ENCODE measurements at regions not wholly inside any gene's neighbourhood (a gene's known extent, or its start where the extent isn't known, plus 50 kb on each side); places are given as distances from the start of the nearest gene placed in this dataset.

- H3K9ac ChIP-seq: no peak overlapping the region
- H3K4me3 ChIP-seq: no peak overlapping the region
- no peaks in the 10 kb centered on the region for H3K4me1 ChIP-seq
- no peaks in the 10 kb centered on the region for H4K20me1 ChIP-seq
- no peaks in the 10 kb centered on the region for H3K27me3 ChIP-seq
- TF ChIP-seq Cebpa-rat (IDR thresholded peaks at IDR 0.05): no peak
- no peak overlapping the region for H3K27ac ChIP-seq
- H3K36me3 ChIP-seq: no peaks in the 10 kb centered on the region
- 0 out of 22 replicates have a peak, but pooled peaks cover 0 to under 1% (median 0%) of the 10 kb centered on the region in 11 experiments for H3K9me3 ChIP-seq (replicated peaks in 1 of 11)
- H3K4me2 ChIP-seq: no peak overlapping the region
These were observed 1642.4 kb upstream of the SLC39A10 start for GRCh38 chr2:194014639-194015038.

DNA sequence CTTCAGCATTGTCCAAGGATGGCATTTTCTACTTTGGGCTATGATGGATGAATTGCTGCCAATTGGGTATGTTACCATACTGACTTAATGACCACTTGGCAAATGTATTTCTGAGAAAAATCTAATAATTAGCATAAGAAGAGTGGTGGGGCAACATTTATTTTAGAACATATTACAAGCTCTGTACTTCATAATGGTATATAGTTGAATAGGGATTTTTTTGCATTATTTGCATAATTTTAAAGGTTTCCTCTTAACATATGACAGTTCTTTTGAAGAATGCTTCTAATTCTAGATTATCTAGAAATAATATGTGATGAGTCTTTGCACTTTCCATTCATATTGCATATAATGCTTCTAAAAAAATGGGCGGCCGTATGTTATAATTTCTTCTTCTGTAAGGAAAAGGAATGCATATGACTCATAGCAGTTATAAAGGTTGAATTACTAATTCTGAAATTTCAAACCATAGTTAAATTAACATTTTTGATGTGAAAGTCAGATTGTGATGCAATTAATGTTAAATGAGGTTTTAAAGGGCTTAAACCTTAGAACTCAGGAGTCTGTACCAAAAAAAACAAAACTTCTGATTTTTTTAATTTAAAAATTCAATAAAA lies 1652.3 kb upstream of the SLC39A10 start:
- no peaks in the 10 kb centered on the region for H4K20me1 ChIP-seq
- no peak overlapping the region for H3K4me3 ChIP-seq
- TF ChIP-seq Cebpa-rat (IDR thresholded peaks at IDR 0.05): no peak
- peaks cover 0 to 22% (median 11%) of the 10 kb centered on the region in 11 experiments; a peak in 16 of 22 replicates for H3K9me3 ChIP-seq (replicated peaks in 1 of 11)
- H3K4me1 ChIP-seq: no peaks in the 10 kb centered on the region
- H3K9ac ChIP-seq: no peak overlapping the region
- H3K4me2 ChIP-seq: no peak overlapping the region
- no peak overlapping the region for H3K27ac ChIP-seq
- no peaks in the 10 kb centered on the region for H3K27me3 ChIP-seq
- H3K36me3 ChIP-seq: no peaks in the 10 kb centered on the region

DNA sequence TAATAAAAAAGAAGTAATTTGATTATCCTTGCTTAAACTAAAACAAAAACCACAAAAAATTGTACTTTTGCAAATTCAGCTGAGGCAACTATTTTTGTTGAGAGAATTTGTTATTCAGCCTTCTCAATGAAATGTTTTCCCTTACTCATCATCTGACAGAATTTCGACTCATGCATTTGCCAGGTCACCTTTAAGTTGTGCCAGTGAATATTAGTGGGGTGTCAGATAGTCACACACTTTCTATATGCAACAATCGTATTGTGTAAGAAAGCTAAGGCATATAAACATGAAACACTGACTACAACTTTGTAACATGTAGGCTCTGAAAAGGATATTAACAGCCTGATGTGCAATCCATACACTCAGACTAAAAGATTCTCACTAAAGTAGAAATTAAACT lies 1653.1 kb upstream of the SLC39A10 start:
- peaks cover 0 to 20% (median 9%) of the 10 kb centered on the region in 11 experiments; a peak in 16 of 22 replicates for H3K9me3 ChIP-seq (replicated peaks in 1 of 11)
- no peaks in the 10 kb centered on the region for H3K36me3 ChIP-seq
- H3K4me2 ChIP-seq: no peak overlapping the region
- no peaks in the 10 kb centered on the region for H3K4me1 ChIP-seq
- no peak overlapping the region for H3K9ac ChIP-seq
- H3K4me3 ChIP-seq: no peak overlapping the region
- no peak overlapping the region for H3K27ac ChIP-seq
- no peak for TF ChIP-seq Cebpa-rat (IDR thresholded peaks at IDR 0.05)
- no peaks in the 10 kb centered on the region for H3K27me3 ChIP-seq
- H4K20me1 ChIP-seq: no peaks in the 10 kb centered on the region

- Histone ChIP-seq H3K27ac (no peak overlapping the region), H3K9ac (no peak overlapping the region), H3K36me3 (no peaks in the 10 kb centered on the region), H3K4me3 (no peak overlapping the region), H3K4me1 (no peaks in the 10 kb centered on the region), H3K9me3 (replicated peaks in 1 of 11) (peaks cover 0 to 12% (median 5%) of the 10 kb centered on the region in 11 experiments; a peak in 12 of 22 replicates), H3K4me2 (no peak overlapping the region), H4K20me1 (no peaks in the 10 kb centered on the region), H3K27me3 (no peaks in the 10 kb centered on the region)
- TF ChIP-seq Cebpa-rat (IDR thresholded peaks at IDR 0.05): no peak
These were observed 1654.2 kb upstream of the SLC39A10 start for GRCh38 chr2:194002699-194003368.

DNA sequence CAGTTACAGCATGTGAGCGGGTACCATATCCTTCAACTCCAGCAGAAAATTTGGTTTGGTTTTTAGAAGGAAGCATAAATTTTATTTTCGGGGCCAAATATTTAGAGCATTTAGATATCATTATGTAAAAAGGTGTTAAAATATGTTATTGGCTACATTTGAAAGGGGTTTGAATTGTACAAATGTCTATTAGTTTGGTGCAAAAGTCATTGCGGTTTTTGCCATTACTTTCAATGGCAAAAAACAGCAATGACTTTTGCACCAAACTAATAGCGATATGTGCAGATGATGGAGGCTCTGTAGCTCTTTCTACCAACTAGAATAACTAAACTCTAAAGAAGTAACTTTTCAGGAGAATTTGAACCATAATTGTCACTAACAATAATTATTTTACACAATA lies 1666.2 kb upstream of the SLC39A10 start:
- no peaks in the 10 kb centered on the region for H3K9me3 ChIP-seq (replicated peaks in 1 of 11)
- no peak overlapping the region for H3K4me3 ChIP-seq
- H3K4me1 ChIP-seq: no peaks in the 10 kb centered on the region
- no peaks in the 10 kb centered on the region for H3K36me3 ChIP-seq
- no peak overlapping the region for H3K9ac ChIP-seq
- H4K20me1 ChIP-seq: no peaks in the 10 kb centered on the region
- H3K27ac ChIP-seq: no peak overlapping the region
- H3K4me2 ChIP-seq: no peak overlapping the region
- no peaks in the 10 kb centered on the region for H3K27me3 ChIP-seq
- no peak for TF ChIP-seq Cebpa-rat (IDR thresholded peaks at IDR 0.05)

- H3K4me3 ChIP-seq: no peak overlapping the region
- no peaks in the 10 kb centered on the region for H4K20me1 ChIP-seq
- H3K36me3 ChIP-seq: no peaks in the 10 kb centered on the region
- no peak for TF ChIP-seq Cebpa-rat (IDR thresholded peaks at IDR 0.05)
- H3K27me3 ChIP-seq: no peaks in the 10 kb centered on the region
- H3K4me2 ChIP-seq: no peak overlapping the region
- H3K27ac ChIP-seq: no peak overlapping the region
- H3K9me3 ChIP-seq (replicated peaks in 1 of 11): no peaks in the 10 kb centered on the region
- H3K4me1 ChIP-seq: no peaks in the 10 kb centered on the region
- no peak overlapping the region for H3K9ac ChIP-seq
These were observed 1667.4 kb upstream of the SLC39A10 start for GRCh38 chr2:193989645-193990044.

- Histone ChIP-seq H3K27ac (no peak overlapping the region), H3K9ac (no peak overlapping the region), H3K4me3 (no peak overlapping the region), H3K27me3 (no peaks in the 10 kb centered on the region), H3K9me3 (replicated peaks in 1 of 11) (no peaks in the 10 kb centered on the region), H3K4me2 (no peak overlapping the region), H4K20me1 (no peaks in the 10 kb centered on the region), H3K36me3 (no peaks in the 10 kb centered on the region), H3K4me1 (no peaks in the 10 kb centered on the region)
- no peak for TF ChIP-seq Cebpa-rat (IDR thresholded peaks at IDR 0.05)
These were observed 1668.2 kb upstream of the SLC39A10 start for GRCh38 chr2:193988784-193989183.

DNA sequence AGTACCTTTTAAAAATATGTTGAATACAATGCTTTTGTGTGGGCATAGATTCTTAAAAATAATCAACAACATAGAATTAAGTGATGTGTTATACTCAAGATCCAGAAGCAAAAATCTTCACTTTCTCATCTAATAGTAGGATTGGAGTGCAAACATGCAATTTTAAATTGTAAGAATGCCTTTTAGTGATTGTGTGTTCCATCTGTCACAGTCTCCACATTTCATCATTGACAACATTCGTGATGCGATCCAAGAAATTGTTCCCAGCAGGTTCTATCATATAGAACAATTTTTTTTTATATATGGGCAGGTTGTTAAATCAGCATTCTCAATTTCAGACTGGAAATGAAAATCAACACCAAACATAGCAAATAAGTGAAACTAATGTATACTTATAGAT lies 1671.8 kb upstream of the SLC39A10 start:
- no peak overlapping the region for H3K4me2 ChIP-seq
- no peaks in the 10 kb centered on the region for H4K20me1 ChIP-seq
- H3K9ac ChIP-seq: no peak overlapping the region
- H3K4me3 ChIP-seq: no peak overlapping the region
- no peak for TF ChIP-seq Cebpa-rat (IDR thresholded peaks at IDR 0.05)
- no peaks in the 10 kb centered on the region for H3K36me3 ChIP-seq
- no peaks in the 10 kb centered on the region for H3K4me1 ChIP-seq
- no peaks in the 10 kb centered on the region for H3K27me3 ChIP-seq
- no peak overlapping the region for H3K27ac ChIP-seq
- no peaks in the 10 kb centered on the region for H3K9me3 ChIP-seq (replicated peaks in 1 of 11)

DNA sequence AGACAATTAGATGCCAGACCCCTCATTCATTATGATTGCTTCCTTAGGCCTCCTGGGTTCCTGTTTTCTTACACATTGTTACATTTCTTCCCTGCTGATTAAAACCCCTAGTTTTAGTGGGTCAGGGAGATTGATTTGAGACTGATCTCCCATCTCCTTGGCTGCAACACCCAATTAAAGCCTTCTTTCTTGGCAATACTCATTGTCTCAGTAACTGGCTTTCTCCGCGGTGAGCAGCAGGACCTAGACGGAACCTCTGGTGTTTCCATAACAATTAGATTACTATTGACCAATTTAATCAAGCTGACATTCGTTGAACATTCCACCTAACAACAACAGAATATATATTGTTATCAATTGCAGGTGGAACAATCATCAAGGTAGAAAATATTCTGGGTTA lies 1676.4 kb upstream of the SLC39A10 start:
- Histone ChIP-seq H3K27me3 (no peaks in the 10 kb centered on the region), H3K36me3 (no peaks in the 10 kb centered on the region), H3K27ac (no peak overlapping the region), H3K9me3 (replicated peaks in 1 of 11) (peaks cover 0 to 6% (median 0%) of the 10 kb centered on the region in 11 experiments; a peak in 2 of 22 replicates), H3K4me3 (no peak overlapping the region), H3K4me2 (no peak overlapping the region), H3K9ac (no peak overlapping the region), H4K20me1 (no peaks in the 10 kb centered on the region), H3K4me1 (no peaks in the 10 kb centered on the region)
- TF ChIP-seq Cebpa-rat (IDR thresholded peaks at IDR 0.05): no peak

DNA sequence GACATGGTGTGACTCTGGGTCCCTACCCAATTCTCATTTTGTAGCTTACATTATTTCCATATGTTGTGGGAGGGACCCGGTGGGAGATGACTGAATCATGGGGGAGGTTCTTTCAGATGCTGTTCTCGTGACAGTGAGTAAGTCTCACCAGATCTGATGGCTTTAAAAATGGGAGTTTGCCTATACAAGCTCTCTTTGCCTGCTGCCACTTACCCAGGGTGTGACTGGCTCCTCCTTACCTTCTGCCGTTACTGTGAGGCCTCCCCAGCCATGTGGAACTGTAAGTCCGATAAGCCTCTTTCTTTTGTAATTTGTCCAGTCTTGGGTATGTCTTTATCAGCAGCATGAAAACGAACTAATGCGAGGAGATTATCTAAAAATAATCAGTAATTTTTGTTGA lies 1683.2 kb upstream of the SLC39A10 start:
- Histone ChIP-seq H3K4me3 (no peak overlapping the region), H3K4me2 (no peak overlapping the region), H3K36me3 (no peaks in the 10 kb centered on the region), H3K27me3 (no peaks in the 10 kb centered on the region), H3K9ac (no peak overlapping the region), H3K27ac (no peak overlapping the region), H4K20me1 (no peaks in the 10 kb centered on the region), H3K9me3 (replicated peaks in 1 of 11) (peaks cover 0 to 6% (median 0%) of the 10 kb centered on the region in 11 experiments; a peak in 2 of 22 replicates), H3K4me1 (no peaks in the 10 kb centered on the region)
- TF ChIP-seq Cebpa-rat (IDR thresholded peaks at IDR 0.05): no peak
